K562 (cell line): ENCODE measurements at regions not wholly inside any gene's neighbourhood (a gene's known extent, or its start where the extent isn't known, plus 50 kb on each side); places are given as distances from the start of the nearest gene placed in this dataset.

ENCODE experiments used
- ATAC-seq: fragments of 200-7000 bp; cut with Tn5 transposase; 3 replicates; pipeline ENCODE4 v1.9.1; 2020; ENCODE audit warnings: moderate library complexity
- BruUV-seq: library from RNA; stranded (reverse); fragments of 400-500 nt; replicated peaks from 2 replicates; lab custom pipeline; 2021; lab: Mats Ljungman, UMichigan
- CTCF ChIA-PET: fragments of 300-600 bp; formaldehyde crosslinking; extraction: SDS; loops from one replicate; lab custom pipeline; 2021; ENCODE audit warnings: low intra/inter-chr PET ratio; lab: Yijun Ruan, JAX
- POLR2A ChIA-PET: fragments of 300-600, 350-650 bp; sonication (Branson Sonifier 250); formaldehyde crosslinking; extraction: SDS; loops from one replicate; lab custom pipeline; 2021; ENCODE audit warnings: antibody characterized with exemption, inconsistent platforms; lab: Yijun Ruan, JAX
- DNase-seq, 4 experiments: peaks; one replicate each; pipeline versions ENCODE4 v3.0.0 to v3.0.0-alpha.2; 2011 to 2018; ENCODE audit warnings: low spot score in 3 of 4, mixed read lengths in 3 of 4; ENCODE audit errors: extremely low read depth in 1 of 4
- FAIRE-seq: peaks from 2 replicates; lab custom pipeline; 2011; peaks lifted over from hg19 to GRCh38; lab: Jason Lieb, UNC
- H2AFZ ChIP-seq: 2 replicates; pipeline ENCODE4 v1.6.0; 2011; ENCODE audit warnings: low read depth, low read length, control low read depth, inconsistent platforms
- H3K27ac ChIP-seq: fragments of 200-600 bp; 3 replicates; pipeline ENCODE4 v1.8.0; 2011; ENCODE audit warnings: low read depth, mild to moderate bottlenecking, control low read depth, inconsistent platforms, low read length, moderate library complexity, mixed read lengths; ENCODE audit errors: extremely low read depth
- H3K27me3 ChIP-seq, 2 experiments: fragments of 300-600 bp in 1 of 2; 2 replicates in 1 of 2; 3 replicates in 1 of 2; pipeline versions ENCODE4 v1.6.0 to v1.8.0; 2011; ENCODE audit warnings: inconsistent platforms in 2 of 2, low read length in 2 of 2, mild to moderate bottlenecking in 1 of 2, mixed read lengths in 1 of 2, moderate library complexity in 1 of 2; ENCODE audit not compliant: control insufficient read depth in 2 of 2, insufficient read depth in 2 of 2
- H3K36me3 ChIP-seq: fragments of 300-600 bp; 3 replicates; pipeline ENCODE4 v1.8.0; 2011; ENCODE audit warnings: mild to moderate bottlenecking, low read length, inconsistent platforms; ENCODE audit not compliant: control insufficient read depth, insufficient read depth
- H3K4me1 ChIP-seq, 2 experiments: fragments of 200-600 bp in 1 of 2; replicated peaks in 1 of 2; 2 replicates in 1 of 2; 3 replicates in 1 of 2; pipeline versions ENCODE4 v1.5.1 to v1.8.0; 2011; ENCODE audit warnings: inconsistent platforms in 2 of 2, low read length in 2 of 2, mild to moderate bottlenecking in 1 of 2, mixed read lengths in 1 of 2, moderate library complexity in 1 of 2; ENCODE audit not compliant: control insufficient read depth in 2 of 2, insufficient read depth in 2 of 2
- H3K4me2 ChIP-seq: 2 replicates; pipeline ENCODE4 v1.6.1; 2011; ENCODE audit warnings: low read length, control low read depth, inconsistent platforms, mixed read lengths; ENCODE audit not compliant: insufficient read depth
- H3K4me3 ChIP-seq: fragments of 200-600 bp; sonication (generic), shearing (Covaris generic); 2 replicates; pipeline ENCODE4 v1.5.1; 2016; ENCODE audit warnings: control low read depth, inconsistent platforms
- H3K79me2 ChIP-seq: fragments of 200-600 bp; 3 replicates; pipeline ENCODE4 v1.8.0; 2011; ENCODE audit warnings: low read length, inconsistent platforms; ENCODE audit not compliant: control insufficient read depth, insufficient read depth
- H3K9ac ChIP-seq, 2 experiments: 2 replicates each; pipeline versions ENCODE4 v1.6.0 to v1.6.1; 2011; ENCODE audit warnings: low read depth in 2 of 2, low read length in 2 of 2, control low read depth in 1 of 2, inconsistent platforms in 1 of 2, mild to moderate bottlenecking in 1 of 2, mixed read lengths in 1 of 2; ENCODE audit not compliant: insufficient read depth in 1 of 2
- H3K9me1 ChIP-seq: one replicate; pipeline ENCODE4 v1.6.0; 2011; ENCODE audit warnings: inconsistent platforms, mild to moderate bottlenecking, low read length, moderate library complexity; ENCODE audit not compliant: control insufficient read depth, insufficient read depth
- H3K9me3 ChIP-seq: replicated peaks from 2 replicates; pipeline ENCODE4 v1.5.1; 2011; ENCODE audit warnings: low read depth, low read length, inconsistent platforms; ENCODE audit not compliant: control insufficient read depth, insufficient read depth
- H4K20me1 ChIP-seq: replicated peaks from 2 replicates; pipeline ENCODE4 v1.6.1; 2011; ENCODE audit warnings: low read length, inconsistent platforms, mixed read lengths; ENCODE audit not compliant: control insufficient read depth, insufficient read depth
- CBFA2T3 ChIP-seq: fragments of 450-650 bp; IDR thresholded peaks from 2 replicates; pipeline ENCODE4 v1.6.1; 2017
- ELF4 ChIP-seq: fragments of 450-650 bp; formaldehyde crosslinking; IDR thresholded peaks from 2 replicates; pipeline ENCODE4 v1.4.0; 2022; ENCODE audit warnings: missing genetic modification characterization
- EWSR1 ChIP-seq: fragments of 450-650 bp; IDR thresholded peaks from 2 replicates; pipeline ENCODE4 v1.6.1; 2018; ENCODE audit warnings: borderline replicate concordance, mild to moderate bottlenecking, low read depth, moderate library complexity; ENCODE audit not compliant: partially characterized antibody
- NR4A1 ChIP-seq, 2 experiments: fragments of 250-450 bp in 1 of 2; fragments of 450-650 bp in 1 of 2; sonication (Bioruptor Pico) in 1 of 2; IDR thresholded peaks; 2 replicates each; pipeline versions ENCODE4 v1.4.0 to v1.6.1; 2016 to 2020; ENCODE audit warnings: mild to moderate bottlenecking in 2 of 2, missing compliant biosample characterization in 1 of 2, missing genetic modification characterization in 1 of 2, moderate library complexity in 1 of 2
- PCBP1 ChIP-seq: fragments of 200-400 bp; formaldehyde crosslinking; IDR thresholded peaks from 2 replicates; pipeline ENCODE4 v1.6.1; 2018; ENCODE audit warnings: mild to moderate bottlenecking, low read depth, low read length; ENCODE audit not compliant: poor library complexity, severe bottlenecking
- RNF219 ChIP-seq: fragments of 250-450 bp; sonication (Bioruptor Pico); IDR thresholded peaks from 2 replicates; pipeline ENCODE4 v1.5.0; 2022; ENCODE audit warnings: mild to moderate bottlenecking
- ZNF280A ChIP-seq: fragments of 450-650 bp; IDR thresholded peaks from 2 replicates; pipeline ENCODE4 v1.6.1; 2018; ENCODE audit warnings: mild to moderate bottlenecking, low read depth; ENCODE audit not compliant: partially characterized antibody
- ZNF3 ChIP-seq: fragments of 250-450 bp; sonication (Bioruptor Pico); IDR thresholded peaks from 2 replicates; pipeline ENCODE4 v1.5.0; 2021; ENCODE audit warnings: mild to moderate bottlenecking, moderate library complexity
- ZNF318 ChIP-seq, 2 experiments: fragments of 450-650 bp; IDR thresholded peaks; 2 replicates each; pipeline ENCODE4 v1.6.1; 2016; ENCODE audit warnings: mild to moderate bottlenecking in 2 of 2, borderline replicate concordance in 1 of 2, low read depth in 1 of 2, moderate library complexity in 1 of 2
- WGBS: fragments of 100-300 bp; shearing (Covaris generic); methylation state at CpG from one replicate; pipeline ENCODE4 v1.1.6; 2016; ENCODE audit warnings: low coverage, mixed read lengths; ENCODE audit not compliant: insufficient coverage; ENCODE audit errors: missing lambda C conversion rate; 5-methylcytosine and 5-hydroxymethylcytosine counted together
- in situ Hi-C: fragments of 300-500 bp; cut with MboI; formaldehyde crosslinking; loops from 4 replicates; pipeline ENCODE4 v1.15.0; 2018; ENCODE audit warnings: inconsistent platforms, mixed read lengths
- intact Hi-C: fragments of 100-400 bp; cut with micrococcal nuclease; formaldehyde crosslinking; loops from 2 replicates; pipeline ENCODE4 v1.14.2; 2022

DNA sequence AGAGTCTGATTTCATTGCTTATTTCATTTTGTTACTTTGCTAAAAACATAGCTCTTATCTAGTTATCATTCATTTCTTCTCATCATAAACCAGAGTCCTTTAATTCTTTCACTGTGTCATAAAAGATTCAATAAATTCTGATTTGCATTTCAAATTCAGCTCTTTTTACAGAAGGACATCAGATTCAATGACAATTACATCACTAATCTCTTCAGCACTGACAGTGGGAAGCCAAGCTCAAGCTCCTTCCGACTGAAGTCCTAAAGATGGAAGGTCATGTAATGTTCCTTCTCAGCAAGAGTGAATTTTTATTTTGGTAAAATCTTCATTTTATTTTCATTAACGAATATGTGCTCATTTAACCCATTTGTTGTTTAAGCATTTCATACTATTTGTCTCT is 530.7 kb upstream of the ADGRL2 start:
- no peaks in the 10 kb centered on the region for H3K36me3 ChIP-seq
- no peak overlapping the region for H3K27ac ChIP-seq
- no peak overlapping the region for H3K9ac ChIP-seq
- intact Hi-C loops, result no loop called here
- H2AFZ ChIP-seq, result no peak overlapping the region
- no peaks in the 10 kb centered on the region for H3K27me3 ChIP-seq
- H3K4me1 ChIP-seq, result no peaks in the 10 kb centered on the region
- no peaks in the 10 kb centered on the region for H4K20me1 ChIP-seq
- POLR2A ChIA-PET, result no interaction called here
- DNase-seq (no peak), ATAC-seq (no peak), FAIRE-seq (no peak)
- no TSS peak for BruUV-seq
- H3K4me2 ChIP-seq, result no peak overlapping the region
- H3K9me1 ChIP-seq, result no peaks in the 10 kb centered on the region
- CTCF ChIA-PET, result no interaction called here
- no peaks in the 10 kb centered on the region for H3K79me2 ChIP-seq
- H3K4me3 ChIP-seq, result no peak overlapping the region
- in situ Hi-C loops, result no loop called here
- 0% methylated on average over 2 of the region's 2 CpGs for WGBS
- H3K9me3 ChIP-seq, result no peaks in the 10 kb centered on the region; the same call in 1 of the 2 replicates
- TF ChIP-seq NR4A1 (CRISPR knock-in tag; IDR thresholded peaks at IDR 0.05), result no peak
- no peak for TF ChIP-seq NR4A1 (tag; IDR thresholded peaks at IDR 0.05)
- TF ChIP-seq ZNF3 (CRISPR knock-in tag), result no peak
- no peak for TF ChIP-seq ZNF318 (IDR thresholded peaks at IDR 0.05; ENCODE audit: borderline replicate concordance in 1 of 2, low read depth in 1 of 2)
- no peak for TF ChIP-seq EWSR1
- TF ChIP-seq PCBP1, result no peak
- TF ChIP-seq ZNF280A, result no peak
- TF ChIP-seq ELF4 (CRISPR knock-in tag), result no peak
- no peak for TF ChIP-seq CBFA2T3
- no peak for TF ChIP-seq RNF219 (CRISPR knock-in tag)
